Hematopoietic multipotent progenitor cell treated with erythropoietin and hydrocortisone succinate and interleukin-3 and kit ligand, for 4 days (in vitro differentiated cells): ENCODE measurements at regions not wholly inside any gene's neighbourhood (a gene's known extent, or its start where the extent isn't known, plus 50 kb on each side); places are given as distances from the start of the nearest gene placed in this dataset.
"Not testable (repeated sequence)": the region's sequence is repeated elsewhere in the genome, so short reads cannot be mapped to it uniquely, and the experiment has no call there.

Source experiments
- DNase-seq: peaks from one replicate; pipeline ENCODE4 v3.0.0-alpha.2; 2015

DNA sequence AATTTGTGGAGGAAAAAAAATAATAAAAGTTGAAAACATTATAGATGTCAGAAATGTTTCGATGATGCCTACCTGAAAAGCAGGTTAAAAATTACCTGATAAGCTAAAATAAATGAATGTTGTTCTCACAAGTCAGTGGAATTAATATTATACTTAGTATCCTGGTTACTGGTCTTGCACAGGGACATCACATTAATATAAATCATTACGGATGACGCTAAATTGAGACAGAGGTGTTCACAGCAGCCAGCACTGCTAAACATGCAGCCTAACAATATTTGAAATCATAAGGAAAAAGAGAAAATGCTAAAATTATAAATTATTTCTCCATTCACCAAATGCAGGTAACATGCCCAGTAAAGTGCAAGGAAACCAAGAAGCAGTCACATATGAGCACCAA lies 1130.0 kb downstream of the STPG2 start:
- no peak for DNase-seq

DNA sequence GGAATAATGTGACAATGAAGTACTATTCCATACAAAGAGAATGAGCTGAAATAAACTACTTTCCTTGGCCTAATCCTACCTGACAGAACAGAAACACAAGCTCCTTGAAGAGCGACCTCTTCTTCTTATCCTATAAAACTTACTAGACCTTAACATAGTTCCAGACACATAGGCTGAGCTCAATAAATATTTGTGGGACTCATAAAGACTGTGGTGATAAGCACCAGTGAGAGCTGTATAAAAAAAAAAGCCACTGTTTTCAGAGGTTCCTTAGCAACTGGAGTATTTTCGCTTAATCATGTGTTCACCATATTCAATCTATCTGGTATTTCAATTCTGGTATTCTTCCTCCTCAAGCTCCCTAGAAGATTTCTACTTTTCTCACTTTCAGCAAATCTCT lies 1129.6 kb downstream of the STPG2 start:
- peak; percentile 11 for DNase-seq

GRCh38 chr4:97015301-97015700 lies 1128.0 kb downstream of the STPG2 start:
- DNase-seq = no peak

- DNase-seq = no peak
Observed at GRCh38 chr4:97016186-97016907, 1126.9 kb downstream of the STPG2 start.

- no peak for DNase-seq
Observed at GRCh38 chr4:97027728-97028410, 1115.4 kb downstream of the STPG2 start.

- peak; percentile 23 for DNase-seq
Observed at GRCh38 chr4:97028785-97029184, 1114.5 kb downstream of the STPG2 start.

- DNase-seq = not testable (repeated sequence)
Observed at GRCh38 chr4:97037411-97038145, 1105.7 kb downstream of the STPG2 start.

DNA sequence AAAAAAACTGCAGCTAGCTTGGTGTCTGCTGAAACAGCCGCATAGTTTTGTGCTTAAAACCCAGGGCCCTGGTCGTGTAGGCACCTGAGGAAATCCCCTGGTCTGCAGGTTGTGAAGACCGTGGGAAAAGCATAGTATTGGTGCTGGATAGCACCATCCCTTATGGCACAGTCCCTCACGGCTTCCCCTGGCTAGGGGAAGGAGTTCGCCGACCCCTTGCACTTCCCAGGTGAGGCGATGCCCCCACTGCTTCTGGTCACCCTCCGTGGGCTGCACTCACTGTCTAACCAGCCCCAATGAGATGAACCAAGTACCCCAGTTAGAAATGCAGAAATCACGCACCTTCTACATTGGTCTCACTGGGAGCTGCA lies 1105.1 kb downstream of the STPG2 start:
- no peak for DNase-seq

DNA sequence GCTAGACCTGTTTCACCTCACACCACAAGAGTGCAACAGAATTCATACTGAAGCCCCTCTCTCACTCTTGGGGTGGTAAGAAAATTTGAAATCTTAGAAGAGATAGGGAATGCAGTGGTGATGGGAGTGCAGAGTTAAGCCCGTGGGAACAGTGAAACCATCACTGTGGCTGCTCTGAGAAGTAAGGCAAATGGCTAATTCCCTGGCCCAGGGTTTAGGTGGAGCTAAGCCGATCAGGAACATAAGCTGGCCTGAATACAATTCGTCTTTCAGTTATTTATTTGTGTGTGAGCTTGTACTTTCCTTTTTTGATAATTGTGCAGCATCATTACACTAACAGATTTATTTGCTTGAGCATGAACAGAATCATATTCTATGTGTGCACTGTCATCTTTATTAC lies 1070.6 kb downstream of the STPG2 start:
- no peak for DNase-seq

- DNase-seq = peak; percentile 44
Observed at GRCh38 chr4:97073194-97073593, 1070.1 kb downstream of the STPG2 start.

DNA sequence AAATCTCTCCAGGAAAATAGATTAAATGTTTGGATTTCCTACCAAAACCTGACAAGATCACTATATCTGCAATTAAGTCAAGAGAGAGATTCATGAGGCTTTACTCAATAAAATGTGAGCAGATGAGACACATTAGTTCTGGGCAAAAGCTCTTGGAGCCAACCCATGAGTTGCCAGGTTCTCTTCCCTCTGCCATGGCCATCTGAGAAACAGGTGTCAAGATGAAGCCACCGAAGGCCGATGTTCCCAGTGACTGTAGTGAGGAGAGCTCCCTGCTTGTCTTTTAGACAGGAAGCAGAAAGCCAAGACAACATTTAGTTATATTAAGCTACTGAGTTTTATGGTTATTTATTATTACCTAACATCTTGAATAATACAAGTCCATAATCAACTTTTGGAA lies 1068.7 kb downstream of the STPG2 start:
- DNase-seq = no peak

GRCh38 chr4:97081951-97082350 lies 1061.3 kb downstream of the STPG2 start:
- DNase-seq = no peak

DNA sequence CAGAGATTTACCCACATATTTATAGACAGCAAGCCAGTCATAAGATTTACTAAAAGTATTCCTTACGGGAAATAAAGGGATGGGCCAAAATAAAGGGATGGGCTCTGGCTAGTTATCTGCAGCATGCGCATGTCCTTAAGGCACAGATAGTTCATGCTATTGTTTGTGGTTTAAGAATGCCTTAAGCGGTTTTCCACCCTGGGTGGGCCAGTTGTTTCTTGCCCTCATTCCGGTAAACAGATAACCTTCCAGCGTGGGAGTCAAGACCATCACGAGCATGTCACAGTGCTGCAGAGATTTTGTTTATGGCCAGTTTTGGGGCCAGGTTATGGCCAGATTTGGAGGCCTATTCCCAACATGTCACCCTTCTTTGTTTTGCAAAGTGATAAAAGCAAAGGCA lies 1046.2 kb downstream of the STPG2 start:
- not testable (repeated sequence) for DNase-seq

GRCh38 chr4:97101171-97101570 lies 1042.1 kb downstream of the STPG2 start:
- DNase-seq = not testable (repeated sequence)

GRCh38 chr4:97103252-97103651 lies 1040.0 kb downstream of the STPG2 start:
- peak; percentile 1 for DNase-seq

- DNase-seq = no peak
Observed at GRCh38 chr4:97104006-97104405, 1039.3 kb downstream of the STPG2 start.

DNA sequence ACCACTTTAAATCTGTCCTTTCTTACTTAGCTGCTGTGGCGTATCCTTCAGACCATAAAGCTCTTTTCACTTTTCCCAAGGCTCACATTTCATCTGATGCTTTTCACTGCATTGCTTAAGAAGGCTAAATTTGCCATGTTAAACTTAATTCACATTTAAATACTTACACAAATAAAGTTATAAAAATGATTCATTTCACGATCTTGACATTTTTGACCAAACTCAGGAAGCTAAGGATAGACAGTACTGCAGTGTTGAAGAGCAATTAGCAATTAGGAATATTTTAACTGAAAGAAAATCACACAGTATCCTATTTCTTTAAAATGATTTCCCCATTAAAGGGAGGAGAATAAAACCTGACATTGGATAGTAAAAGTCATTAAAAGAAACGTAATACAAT lies 1038.6 kb downstream of the STPG2 start:
- DNase-seq = no peak

DNA sequence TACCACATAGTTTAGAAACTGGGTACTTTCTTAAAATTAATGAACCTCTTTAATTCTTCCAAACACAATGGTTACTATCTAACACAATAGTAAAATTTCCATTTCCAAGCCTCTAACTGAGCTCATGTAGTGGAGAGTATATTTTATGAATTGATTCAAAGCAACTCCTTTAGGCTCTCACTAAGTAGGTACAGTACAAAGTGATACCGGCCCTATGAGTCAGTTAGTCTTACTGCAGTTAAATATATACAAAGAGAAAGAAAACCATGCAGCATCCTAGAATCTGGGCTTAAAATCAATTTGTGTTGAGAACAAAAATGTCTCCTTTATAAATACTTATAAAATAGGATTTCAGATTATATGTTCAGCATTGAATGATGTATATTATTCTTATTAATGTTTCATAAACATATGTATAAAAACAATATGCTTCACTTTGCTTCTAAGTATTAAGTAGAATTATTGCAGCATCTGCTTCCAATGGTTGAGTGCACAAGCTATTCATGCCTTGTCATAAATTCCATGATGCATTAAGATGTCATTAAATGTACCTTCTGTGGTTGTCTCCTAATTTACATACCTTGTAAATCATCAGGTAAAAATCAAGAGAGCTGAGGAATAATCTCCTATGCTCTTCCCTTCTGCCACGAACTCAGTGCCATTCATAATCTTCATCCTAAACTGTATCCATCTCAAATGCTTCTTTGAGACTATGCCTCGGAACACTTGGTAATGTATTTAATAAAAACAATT lies 1037.8 kb downstream of the STPG2 start:
- no peak for DNase-seq

DNA sequence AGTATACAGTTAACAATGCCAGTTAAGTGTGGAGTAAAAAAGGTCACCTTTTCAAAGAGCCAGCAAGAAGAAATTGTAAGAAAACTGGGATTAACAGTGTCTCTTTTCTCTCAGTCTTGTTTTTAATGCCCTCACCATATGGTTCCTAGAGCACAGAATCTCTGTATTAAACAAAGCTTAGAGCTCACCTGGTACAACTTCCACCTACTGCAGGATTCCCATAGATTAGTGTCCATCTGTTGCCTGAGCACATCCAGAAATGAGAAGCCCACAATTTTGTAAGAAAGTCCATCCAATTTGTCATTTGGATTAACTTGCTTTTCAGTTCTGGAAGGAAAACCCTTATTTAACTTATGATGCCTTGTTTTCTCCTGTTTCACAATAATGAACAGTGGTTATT lies 1037.1 kb downstream of the STPG2 start:
- no peak for DNase-seq

DNA sequence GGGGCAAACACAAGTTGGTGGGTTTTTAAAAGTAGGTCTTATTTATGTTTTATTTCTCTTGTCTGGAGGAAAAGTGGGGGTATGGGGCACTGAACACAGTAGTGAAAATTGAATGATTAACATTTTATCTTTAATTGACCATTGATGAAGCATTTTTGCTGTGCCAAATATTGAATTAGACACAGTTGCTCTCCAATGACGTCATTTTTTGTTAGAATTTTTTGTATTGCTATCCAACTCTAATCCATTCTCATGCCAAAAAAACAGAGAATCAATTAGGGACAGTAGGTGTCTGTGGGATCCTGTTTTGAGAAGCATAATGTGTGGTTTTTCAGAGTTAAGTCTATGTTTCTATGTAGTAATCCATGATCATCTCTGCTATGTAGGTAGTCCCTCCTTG lies 1032.8 kb downstream of the STPG2 start:
- no peak for DNase-seq

- DNase-seq = no peak
Observed at GRCh38 chr4:97116511-97116910, 1026.8 kb downstream of the STPG2 start.

GRCh38 chr4:97121493-97121892 lies 1021.8 kb downstream of the STPG2 start:
- no peak for DNase-seq

GRCh38 chr4:97123573-97123972 lies 1019.7 kb downstream of the STPG2 start:
- DNase-seq = no peak
